Mesothelial cell of epicardium (in vitro differentiated cells): ENCODE measurements at regions not wholly inside any gene's neighbourhood (a gene's known extent, or its start where the extent isn't known, plus 50 kb on each side); places are given as distances from the start of the nearest gene placed in this dataset.

Experiments used
- DNase-seq, 2 experiments: peaks; one replicate each; pipeline ENCODE4 v3.0.0; 2021; ENCODE audit warnings: low spot score in 2 of 2; ENCODE audit not compliant: unreplicated experiment in 2 of 2
- H3K27ac Mint-ChIP-seq: 2 replicates; pipeline ENCODE4 v1.8.0; 2021; ENCODE audit warnings: mixed read lengths
- H3K27me3 Mint-ChIP-seq: 2 replicates; pipeline ENCODE4 v1.8.0; 2021; ENCODE audit warnings: low read depth, mixed read lengths
- H3K36me3 Mint-ChIP-seq: 2 replicates; pipeline ENCODE4 v1.8.0; 2021; ENCODE audit warnings: mixed read lengths
- H3K4me1 Mint-ChIP-seq: 2 replicates; pipeline ENCODE4 v1.8.0; 2021; ENCODE audit warnings: mixed read lengths
- H3K4me3 Mint-ChIP-seq: 2 replicates; pipeline ENCODE4 v1.8.0; 2021; ENCODE audit warnings: mild to moderate bottlenecking, moderate library complexity, mixed read lengths
- H3K9me3 Mint-ChIP-seq: 2 replicates; pipeline ENCODE4 v1.8.0; 2021; ENCODE audit warnings: mixed read lengths
- TF ChIP-seq, protein P1 (sequence below): fragments of 200-600 bp; sonication (generic); IDR thresholded peaks from one replicate; pipeline ENCODE4 v1.5.0; 2021; ENCODE audit warnings: antibody characterized with exemption; ENCODE audit not compliant: unreplicated experiment

DNA sequence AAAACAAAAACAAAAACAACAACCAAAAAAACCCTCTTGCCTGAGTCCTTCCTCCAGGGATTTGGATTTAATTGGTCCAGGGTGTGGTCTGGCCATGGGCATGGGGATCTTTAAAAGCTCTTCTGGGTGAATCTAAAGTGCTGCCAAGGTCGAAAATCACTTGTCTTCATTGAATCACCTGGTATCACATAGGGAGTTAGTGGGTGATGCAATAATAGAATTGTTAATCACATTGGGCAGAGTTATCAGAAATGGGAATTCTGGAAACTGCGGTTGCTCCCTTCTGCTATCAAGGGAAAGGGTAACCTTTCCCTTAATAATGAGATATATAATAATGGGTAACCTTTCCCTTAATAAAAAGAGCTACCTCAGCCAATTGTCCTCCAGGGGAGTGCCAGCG, 267.9 kb upstream of the KLF3 start:
- peaks cover 26% of the 10 kb centered on the region for H3K9me3 Mint-ChIP-seq
- TF ChIP-seq, protein P1, sequence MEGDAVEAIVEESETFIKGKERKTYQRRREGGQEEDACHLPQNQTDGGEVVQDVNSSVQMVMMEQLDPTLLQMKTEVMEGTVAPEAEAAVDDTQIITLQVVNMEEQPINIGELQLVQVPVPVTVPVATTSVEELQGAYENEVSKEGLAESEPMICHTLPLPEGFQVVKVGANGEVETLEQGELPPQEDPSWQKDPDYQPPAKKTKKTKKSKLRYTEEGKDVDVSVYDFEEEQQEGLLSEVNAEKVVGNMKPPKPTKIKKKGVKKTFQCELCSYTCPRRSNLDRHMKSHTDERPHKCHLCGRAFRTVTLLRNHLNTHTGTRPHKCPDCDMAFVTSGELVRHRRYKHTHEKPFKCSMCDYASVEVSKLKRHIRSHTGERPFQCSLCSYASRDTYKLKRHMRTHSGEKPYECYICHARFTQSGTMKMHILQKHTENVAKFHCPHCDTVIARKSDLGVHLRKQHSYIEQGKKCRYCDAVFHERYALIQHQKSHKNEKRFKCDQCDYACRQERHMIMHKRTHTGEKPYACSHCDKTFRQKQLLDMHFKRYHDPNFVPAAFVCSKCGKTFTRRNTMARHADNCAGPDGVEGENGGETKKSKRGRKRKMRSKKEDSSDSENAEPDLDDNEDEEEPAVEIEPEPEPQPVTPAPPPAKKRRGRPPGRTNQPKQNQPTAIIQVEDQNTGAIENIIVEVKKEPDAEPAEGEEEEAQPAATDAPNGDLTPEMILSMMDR = no peak
- H3K27me3 Mint-ChIP-seq = no peaks in the 10 kb centered on the region
- no peak overlapping the region for H3K27ac Mint-ChIP-seq
- peaks cover 8% of the 10 kb centered on the region for H3K4me1 Mint-ChIP-seq
- H3K36me3 Mint-ChIP-seq = peaks cover 11% of the 10 kb centered on the region
- no peak for DNase-seq
- H3K4me3 Mint-ChIP-seq = no peak overlapping the region

DNA sequence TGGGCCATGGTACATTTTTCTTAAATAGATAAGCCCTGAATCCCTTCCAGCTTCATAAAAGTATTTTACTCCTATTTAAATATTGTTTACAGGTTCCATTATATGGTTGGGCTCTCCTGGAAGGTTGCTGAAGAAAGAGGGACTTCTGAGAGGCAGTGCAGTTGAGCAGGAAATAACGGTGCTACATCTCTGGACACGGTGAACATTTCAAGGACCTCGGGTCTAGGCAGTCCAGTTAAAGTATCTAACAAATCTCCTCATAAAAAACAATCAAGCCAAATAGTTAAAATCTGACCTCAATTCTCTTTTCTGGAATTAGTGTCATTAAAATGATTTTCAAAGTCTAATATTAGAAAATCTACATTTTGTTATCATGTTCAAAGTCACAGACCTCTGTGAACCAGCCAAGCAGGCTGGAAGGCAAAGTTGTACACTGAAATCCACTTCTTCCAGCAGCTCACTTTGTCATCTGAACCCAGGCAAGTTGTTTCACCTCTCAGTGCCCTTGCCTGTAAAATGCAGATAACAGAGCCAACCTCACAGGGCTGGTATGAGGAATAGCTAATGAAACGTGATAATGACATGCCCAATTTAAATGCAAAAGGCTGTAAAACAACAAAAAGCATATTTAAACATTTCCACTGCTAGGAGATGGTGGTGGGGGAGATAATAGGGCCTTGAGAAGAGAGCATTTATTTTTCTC, 267.0 kb upstream of the KLF3 start:
- Mint-ChIP-seq H3K27ac (peak overlapping the region; percentile 69), H3K27me3 (no peaks in the 10 kb centered on the region), H3K9me3 (peaks cover 24% of the 10 kb centered on the region), H3K4me3 (no peak overlapping the region), H3K4me1 (peaks cover 8% of the 10 kb centered on the region), H3K36me3 (peaks cover 5% of the 10 kb centered on the region)
- TF ChIP-seq, protein P1 = no peak
- no peak for DNase-seq

DNA sequence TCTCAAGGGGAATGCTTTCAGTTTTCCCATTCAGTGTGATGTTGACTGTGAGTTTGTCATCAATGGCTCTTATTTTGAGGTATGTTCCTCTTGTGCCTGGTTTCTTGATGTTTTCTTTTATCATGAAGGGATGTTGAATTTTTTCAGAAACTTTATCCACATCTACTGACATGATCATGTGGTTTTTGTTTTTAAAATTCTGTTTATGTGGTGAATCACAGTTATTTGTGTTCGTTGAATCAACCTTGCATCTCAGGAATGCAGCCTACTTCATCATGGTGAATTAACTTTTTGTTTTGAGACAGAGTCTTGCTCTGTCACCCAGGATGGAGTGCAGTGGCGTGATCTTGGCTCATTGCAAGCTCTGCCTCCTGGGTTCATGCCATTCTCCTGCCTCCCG, 263.1 kb upstream of the KLF3 start:
- TF ChIP-seq, protein P1 = no peak
- Mint-ChIP-seq H3K27ac (no peak overlapping the region), H3K4me3 (no peak overlapping the region), H3K36me3 (peaks cover 3% of the 10 kb centered on the region), H3K27me3 (no peaks in the 10 kb centered on the region), H3K9me3 (peaks cover 30% of the 10 kb centered on the region), H3K4me1 (peaks cover 13% of the 10 kb centered on the region)
- DNase-seq = no peak

DNA sequence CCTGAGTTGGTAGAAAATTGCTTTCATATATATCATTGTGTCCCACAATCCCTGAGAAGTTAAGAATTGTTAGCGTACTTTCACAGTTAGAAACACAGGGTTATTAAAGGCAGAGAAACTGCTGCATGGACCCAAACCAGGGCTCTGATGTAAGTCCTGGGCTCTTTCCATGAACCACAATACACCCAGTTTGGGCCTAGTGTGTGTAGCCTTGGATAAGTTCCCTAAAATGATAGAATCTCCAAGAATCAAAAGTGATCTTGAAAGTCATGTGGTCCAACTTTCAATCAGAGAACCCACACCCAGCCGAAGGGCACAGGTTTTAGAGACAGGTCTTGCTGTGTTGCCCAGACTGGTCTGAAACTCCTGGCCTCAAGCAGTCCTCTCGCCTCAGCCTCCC, 257.8 kb upstream of the KLF3 start:
- DNase-seq = no peak
- Mint-ChIP-seq H3K4me1 (peaks cover 5% of the 10 kb centered on the region), H3K9me3 (peaks cover 14% of the 10 kb centered on the region), H3K4me3 (no peak overlapping the region), H3K36me3 (no peaks in the 10 kb centered on the region), H3K27ac (no peak overlapping the region), H3K27me3 (no peaks in the 10 kb centered on the region)
- TF ChIP-seq, protein P1 = no peak

DNA sequence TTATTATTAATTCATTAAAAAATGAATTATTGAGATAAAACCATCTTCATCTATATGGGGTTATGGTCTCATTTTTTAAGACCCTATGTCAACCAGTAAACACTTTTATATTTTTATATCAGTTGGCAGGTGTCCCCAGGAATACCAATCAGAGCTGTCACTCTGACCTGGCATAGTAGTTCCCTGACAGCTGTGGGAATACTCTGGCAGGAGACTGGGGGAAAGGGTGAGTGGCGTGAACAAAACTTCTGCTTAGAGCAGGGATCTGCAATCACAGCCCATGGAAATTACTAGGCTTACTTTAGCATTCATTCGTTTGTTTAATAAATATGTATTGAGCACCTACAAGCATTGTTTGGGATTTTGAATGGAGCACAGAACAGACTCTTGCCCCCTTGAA, 254.1 kb upstream of the KLF3 start:
- no peak overlapping the region for H3K4me3 Mint-ChIP-seq
- H3K36me3 Mint-ChIP-seq = no peaks in the 10 kb centered on the region
- no peak overlapping the region for H3K27ac Mint-ChIP-seq
- no peaks in the 10 kb centered on the region for H3K9me3 Mint-ChIP-seq
- no peaks in the 10 kb centered on the region for H3K27me3 Mint-ChIP-seq
- TF ChIP-seq, protein P1 = no peak
- peaks cover 29% of the 10 kb centered on the region for H3K4me1 Mint-ChIP-seq
- DNase-seq = no peak
